SK-N-SH treated with all-trans-retinoic acid at 6 μM for 48 hours (cell line): ENCODE measurements at regions not wholly inside any gene's neighbourhood (a gene's known extent, or its start where the extent isn't known, plus 50 kb on each side); places are given as distances from the start of the nearest gene placed in this dataset.

Experiments used
- ATAC-seq: fragments of 200-7000 bp; cut with Tn5 transposase; 3 replicates; pipeline ENCODE4 v1.9.1; 2020; ENCODE audit warnings: mild to moderate bottlenecking, moderate library complexity
- ARNTL ChIP-seq: fragments of 450-650 bp; formaldehyde crosslinking; IDR thresholded peaks from 2 replicates; pipeline ENCODE4 v1.5.0; 2020; ENCODE audit warnings: low read depth, mild to moderate bottlenecking, moderate library complexity, borderline replicate concordance
- BACH2 ChIP-seq: fragments of 250-450 bp; sonication (Bioruptor Pico); IDR thresholded peaks from 2 replicates; pipeline ENCODE4 v1.9.0; 2021; ENCODE audit warnings: mild to moderate bottlenecking, borderline replicate concordance
- ESRRG ChIP-seq: fragments of 250-450 bp; sonication (Bioruptor Pico); IDR thresholded peaks from 2 replicates; pipeline ENCODE4 v1.6.1; 2021; ENCODE audit warnings: mild to moderate bottlenecking
- ISL1 ChIP-seq: fragments of 250-450 bp; sonication (Bioruptor Pico); IDR thresholded peaks from 2 replicates; pipeline ENCODE4 v2.1.2; 2022; ENCODE audit warnings: mild to moderate bottlenecking, moderate library complexity
- POU6F1 ChIP-seq: fragments of 250-450 bp; sonication (Bioruptor Pico); IDR thresholded peaks from 2 replicates; pipeline ENCODE4 v1.8.0; 2021; ENCODE audit warnings: low read depth, mild to moderate bottlenecking, moderate library complexity, borderline replicate concordance
- PPARA ChIP-seq: fragments of 250-450 bp; sonication (Bioruptor Pico); IDR thresholded peaks from 2 replicates; pipeline ENCODE4 v1.5.0; 2020; ENCODE audit warnings: mild to moderate bottlenecking, borderline replicate concordance
- RARB ChIP-seq: fragments of 250-450 bp; sonication (Bioruptor Pico); IDR thresholded peaks from 2 replicates; pipeline ENCODE4 v1.8.0; 2021; ENCODE audit warnings: mild to moderate bottlenecking, moderate library complexity
- SNAI2 ChIP-seq: fragments of 250-450 bp; sonication (Bioruptor Pico); IDR thresholded peaks from 2 replicates; pipeline ENCODE4 v1.5.0; 2020; ENCODE audit warnings: mild to moderate bottlenecking, moderate library complexity
- TCF4 ChIP-seq: fragments of 250-450 bp; sonication (Bioruptor Pico); IDR thresholded peaks from 2 replicates; pipeline ENCODE4 v1.8.0; 2021; ENCODE audit warnings: mild to moderate bottlenecking, moderate library complexity, borderline replicate concordance
- TOX ChIP-seq: fragments of 250-450 bp; sonication (Bioruptor Pico); IDR thresholded peaks from 2 replicates; pipeline ENCODE4 v1.8.0; 2021; ENCODE audit warnings: mild to moderate bottlenecking, moderate library complexity, borderline replicate concordance
- TSHZ2 ChIP-seq: fragments of 250-450 bp; sonication (Bioruptor Pico); IDR thresholded peaks from 2 replicates; pipeline ENCODE4 v1.5.0; 2020; ENCODE audit warnings: mild to moderate bottlenecking, moderate library complexity
- ZC3H10 ChIP-seq: fragments of 250-450 bp; sonication (Bioruptor Pico); IDR thresholded peaks from 2 replicates; pipeline ENCODE4 v1.5.1; 2021; ENCODE audit warnings: mild to moderate bottlenecking, moderate library complexity
- ZFP3 ChIP-seq: fragments of 250-450 bp; sonication (Bioruptor Pico); IDR thresholded peaks from 2 replicates; pipeline ENCODE4 v1.5.0; 2020; ENCODE audit warnings: mild to moderate bottlenecking, moderate library complexity
- ZFP30 ChIP-seq: fragments of 450-650 bp; formaldehyde crosslinking; IDR thresholded peaks from 2 replicates; pipeline ENCODE4 v1.5.0; 2022; ENCODE audit warnings: mild to moderate bottlenecking, moderate library complexity
- ZNF565 ChIP-seq: fragments of 450-650 bp; formaldehyde crosslinking; conservative IDR thresholded peaks from 2 replicates; pipeline ENCODE4 v1.5.0; 2020; ENCODE audit warnings: low read depth, mild to moderate bottlenecking, moderate library complexity
- ZNF70 ChIP-seq: fragments of 450-650 bp; formaldehyde crosslinking; IDR thresholded peaks from 2 replicates; pipeline ENCODE4 v1.5.0; 2020; ENCODE audit warnings: mild to moderate bottlenecking, moderate library complexity
- ZNF8 ChIP-seq: fragments of 450-650 bp; formaldehyde crosslinking; IDR thresholded peaks from 2 replicates; pipeline ENCODE4 v1.5.0; 2020; ENCODE audit warnings: mild to moderate bottlenecking, moderate library complexity
- TF ChIP-seq, protein P1 (sequence below): fragments of 250-450 bp; sonication (Bioruptor Pico); IDR thresholded peaks from 2 replicates; pipeline ENCODE4 v1.5.1; 2021; ENCODE audit warnings: mild to moderate bottlenecking, moderate library complexity
- TF ChIP-seq, protein P2 (sequence below): fragments of 250-450 bp; sonication (Bioruptor Pico); IDR thresholded peaks from 2 replicates; pipeline ENCODE4 v1.8.0; 2020; ENCODE audit warnings: mild to moderate bottlenecking, moderate library complexity, borderline replicate concordance

DNA sequence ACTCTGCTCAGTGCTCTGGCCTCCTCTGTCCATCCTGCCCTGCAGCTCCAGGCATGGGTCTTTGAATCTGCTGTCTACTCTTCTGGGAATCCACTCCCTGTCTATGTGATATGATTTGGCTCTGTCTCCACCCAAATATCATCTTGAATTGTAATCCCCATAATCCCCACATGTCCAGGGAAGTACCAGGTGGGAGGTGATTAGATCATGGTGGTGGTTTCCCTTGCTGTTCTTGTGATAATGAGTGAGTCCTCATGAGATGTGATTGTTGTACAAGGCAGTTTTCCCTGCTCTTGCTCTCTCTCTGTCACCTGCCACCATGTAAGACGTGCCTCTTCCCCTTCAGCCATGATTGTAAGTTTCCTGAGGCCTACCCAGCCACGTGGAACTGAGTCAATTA lies 881.8 kb upstream of the ID2 start:
- TF ChIP-seq ESRRG (CRISPR knock-in tag) (no peak), ZNF8 (CRISPR knock-in tag) (no peak), ZFP30 (CRISPR knock-in tag) (no peak), ZNF70 (no peak), BACH2 (CRISPR knock-in tag) (no peak), TCF4 (CRISPR knock-in tag) (no peak), ARNTL (CRISPR knock-in tag) (no peak), ZC3H10 (no peak), ZNF565 (CRISPR knock-in tag) (no peak), ISL1 (no peak), ZFP3 (CRISPR knock-in tag) (no peak), PPARA (CRISPR knock-in tag) (no peak), POU6F1 (no peak), RARB (CRISPR knock-in tag) (no peak), TOX (no peak), TSHZ2 (no peak), SNAI2 (CRISPR knock-in tag) (no peak)
- TF ChIP-seq, protein P1, sequence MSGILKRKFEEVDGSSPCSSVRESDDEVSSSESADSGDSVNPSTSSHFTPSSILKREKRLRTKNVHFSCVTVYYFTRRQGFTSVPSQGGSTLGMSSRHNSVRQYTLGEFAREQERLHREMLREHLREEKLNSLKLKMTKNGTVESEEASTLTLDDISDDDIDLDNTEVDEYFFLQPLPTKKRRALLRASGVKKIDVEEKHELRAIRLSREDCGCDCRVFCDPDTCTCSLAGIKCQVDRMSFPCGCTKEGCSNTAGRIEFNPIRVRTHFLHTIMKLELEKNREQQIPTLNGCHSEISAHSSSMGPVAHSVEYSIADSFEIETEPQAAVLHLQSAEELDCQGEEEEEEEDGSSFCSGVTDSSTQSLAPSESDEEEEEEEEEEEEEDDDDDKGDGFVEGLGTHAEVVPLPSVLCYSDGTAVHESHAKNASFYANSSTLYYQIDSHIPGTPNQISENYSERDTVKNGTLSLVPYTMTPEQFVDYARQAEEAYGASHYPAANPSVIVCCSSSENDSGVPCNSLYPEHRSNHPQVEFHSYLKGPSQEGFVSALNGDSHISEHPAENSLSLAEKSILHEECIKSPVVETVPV, result no peak
- TF ChIP-seq, protein P2, sequence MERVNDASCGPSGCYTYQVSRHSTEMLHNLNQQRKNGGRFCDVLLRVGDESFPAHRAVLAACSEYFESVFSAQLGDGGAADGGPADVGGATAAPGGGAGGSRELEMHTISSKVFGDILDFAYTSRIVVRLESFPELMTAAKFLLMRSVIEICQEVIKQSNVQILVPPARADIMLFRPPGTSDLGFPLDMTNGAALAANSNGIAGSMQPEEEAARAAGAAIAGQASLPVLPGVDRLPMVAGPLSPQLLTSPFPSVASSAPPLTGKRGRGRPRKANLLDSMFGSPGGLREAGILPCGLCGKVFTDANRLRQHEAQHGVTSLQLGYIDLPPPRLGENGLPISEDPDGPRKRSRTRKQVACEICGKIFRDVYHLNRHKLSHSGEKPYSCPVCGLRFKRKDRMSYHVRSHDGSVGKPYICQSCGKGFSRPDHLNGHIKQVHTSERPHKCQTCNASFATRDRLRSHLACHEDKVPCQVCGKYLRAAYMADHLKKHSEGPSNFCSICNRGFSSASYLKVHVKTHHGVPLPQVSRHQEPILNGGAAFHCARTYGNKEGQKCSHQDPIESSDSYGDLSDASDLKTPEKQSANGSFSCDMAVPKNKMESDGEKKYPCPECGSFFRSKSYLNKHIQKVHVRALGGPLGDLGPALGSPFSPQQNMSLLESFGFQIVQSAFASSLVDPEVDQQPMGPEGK (CRISPR knock-in tag), result no peak
- ATAC-seq, result no peak

- no peak for ATAC-seq
These were observed 880.6 kb upstream of the ID2 start for GRCh38 chr2:7801212-7801611.

More at GRCh38 chr2:7801212-7801611, 880.6 kb upstream of the ID2 start:
- TF ChIP-seq ISL1 (no peak), ZNF565 (CRISPR knock-in tag) (no peak), TSHZ2 (no peak), ZFP3 (CRISPR knock-in tag) (no peak), TCF4 (CRISPR knock-in tag) (no peak), POU6F1 (no peak), ARNTL (CRISPR knock-in tag) (no peak), ZNF70 (no peak)
- TF ChIP-seq, protein P2 (CRISPR knock-in tag), result no peak
